GM23338 (cell line): ENCODE measurements at regions not wholly inside any gene's neighbourhood (a gene's known extent, or its start where the extent isn't known, plus 50 kb on each side); places are given as distances from the start of the nearest gene placed in this dataset.

Experiments used
- ATAC-seq: fragments of 200-7000 bp; cut with Tn5 transposase; 3 replicates; pipeline ENCODE4 v1.9.1; 2020
- DNase-seq: peaks from one replicate; pipeline ENCODE4 v3.0.0-alpha.2; 2015; ENCODE audit warnings: low spot score
- H2AFZ ChIP-seq: fragments of 200-600 bp; sonication (generic); 2 replicates; pipeline ENCODE4 v1.8.0; 2016; ENCODE audit warnings: antibody characterized with exemption, mild to moderate bottlenecking, moderate library complexity
- H3F3A ChIP-seq: fragments of 200-600 bp; sonication (generic); replicated peaks from 2 replicates; pipeline ENCODE4 v1.8.0; 2017; ENCODE audit warnings: antibody characterized with exemption, mixed run types, low read depth
- H3K27ac ChIP-seq: fragments of 200-600 bp; sonication (generic); 2 replicates; pipeline ENCODE4 v1.6.1; 2016; ENCODE audit warnings: low read depth
- H3K27me3 ChIP-seq: fragments of 200-600 bp; sonication (generic); 2 replicates; pipeline ENCODE4 v1.8.0; 2016; ENCODE audit warnings: mild to moderate bottlenecking, mixed run types, moderate library complexity; ENCODE audit not compliant: insufficient read depth
- H3K36me3 ChIP-seq: fragments of 200-600 bp; sonication (generic); 2 replicates; pipeline ENCODE4 v1.8.0; 2016; ENCODE audit warnings: mild to moderate bottlenecking; ENCODE audit not compliant: insufficient read depth
- H3K4me1 ChIP-seq: fragments of 200-600 bp; sonication (generic); 2 replicates; pipeline ENCODE4 v1.8.0; 2016; ENCODE audit warnings: mild to moderate bottlenecking, moderate library complexity; ENCODE audit not compliant: insufficient read depth
- H3K4me2 ChIP-seq: fragments of 200-600 bp; sonication (generic); 2 replicates; pipeline ENCODE4 v1.7.1; 2017; ENCODE audit warnings: mixed run types
- H3K4me3 ChIP-seq: fragments of 200-600 bp; sonication (generic); 2 replicates; pipeline ENCODE4 v1.6.1; 2016; ENCODE audit warnings: mixed run types
- H3K79me2 ChIP-seq: fragments of 200-600 bp; sonication (generic); replicated peaks from 2 replicates; pipeline ENCODE4 v1.8.0; 2017; ENCODE audit warnings: mild to moderate bottlenecking; ENCODE audit not compliant: insufficient read depth
- H3K9me2 ChIP-seq: fragments of 200-600 bp; sonication (generic); 2 replicates; pipeline ENCODE4 v1.8.0; 2017; ENCODE audit not compliant: insufficient read depth
- H4K20me1 ChIP-seq: fragments of 200-600 bp; sonication (generic); replicated peaks from 2 replicates; pipeline ENCODE4 v1.8.0; 2017; ENCODE audit warnings: mild to moderate bottlenecking; ENCODE audit not compliant: insufficient read depth
- H3K27ac Mint-ChIP-seq: 2 replicates; pipeline ENCODE4 v1.8.0; 2020; ENCODE audit warnings: inconsistent platforms, mild to moderate bottlenecking, moderate library complexity, mixed read lengths
- H3K27me3 Mint-ChIP-seq: 3 replicates; pipeline ENCODE4 v1.8.0; 2022; ENCODE audit warnings: low read depth, mild to moderate bottlenecking, moderate library complexity, mixed read lengths, inconsistent platforms; ENCODE audit not compliant: insufficient read depth, poor library complexity
- H3K36me3 Mint-ChIP-seq: 3 replicates; pipeline ENCODE4 v1.8.0; 2021; ENCODE audit warnings: low read depth, mild to moderate bottlenecking, inconsistent platforms, moderate library complexity, mixed read lengths
- H3K4me1 Mint-ChIP-seq: 3 replicates; pipeline ENCODE4 v1.8.0; 2020; ENCODE audit warnings: mild to moderate bottlenecking, inconsistent platforms, mixed read lengths
- H3K4me3 Mint-ChIP-seq: 3 replicates; pipeline ENCODE4 v1.8.0; 2021; ENCODE audit warnings: moderate library complexity, mild to moderate bottlenecking, inconsistent platforms, mixed read lengths
- H3K9me3 Mint-ChIP-seq: 3 replicates; pipeline ENCODE4 v1.8.0; 2020; ENCODE audit warnings: moderate library complexity, mild to moderate bottlenecking, inconsistent platforms, mixed read lengths
- CREB1 ChIP-seq: fragments of 250-450 bp; sonication (Bioruptor Pico); IDR thresholded peaks from 2 replicates; pipeline ENCODE4 v1.5.0; 2020; ENCODE audit warnings: low read depth, mild to moderate bottlenecking, moderate library complexity
- CTCF ChIP-seq, 2 experiments: fragments of 200-600 bp in 1 of 2; sonication (generic) in 1 of 2; conservative IDR thresholded peaks; 2 replicates each; pipeline versions ENCODE4 v1.5.1 to v1.6.1; 2016 to 2017; ENCODE audit warnings: antibody characterized with exemption in 2 of 2, low read depth in 2 of 2, mild to moderate bottlenecking in 2 of 2, moderate library complexity in 1 of 2
- ETS1 ChIP-seq: IDR thresholded peaks from 2 replicates; pipeline ENCODE4 v1.6.1; 2016; ENCODE audit warnings: antibody characterized with exemption
- EZH2 ChIP-seq: fragments of 200-600 bp; sonication (generic); IDR thresholded peaks from one replicate; pipeline ENCODE4 v1.8.0; 2017; ENCODE audit warnings: antibody characterized with exemption, mild to moderate bottlenecking, low read depth; ENCODE audit not compliant: unreplicated experiment
- EZH2phosphoT487 ChIP-seq: fragments of 200-600 bp; sonication (generic); IDR thresholded peaks from one replicate; pipeline ENCODE4 v1.8.1; 2018; ENCODE audit warnings: antibody characterized with exemption; ENCODE audit not compliant: unreplicated experiment
- JUNB ChIP-seq: IDR thresholded peaks from one replicate; pipeline ENCODE4 v1.6.1; 2016; ENCODE audit warnings: antibody characterized with exemption; ENCODE audit not compliant: unreplicated experiment
- NANOG ChIP-seq: IDR thresholded peaks from 2 replicates; pipeline ENCODE4 v1.6.1; 2016; ENCODE audit warnings: antibody characterized with exemption, borderline replicate concordance
- POLR2AphosphoS5 ChIP-seq: IDR thresholded peaks from 2 replicates; pipeline ENCODE4 v1.6.1; 2016; ENCODE audit warnings: antibody characterized with exemption, low read depth
- REST ChIP-seq: IDR thresholded peaks from one replicate; pipeline ENCODE4 v1.6.1; 2018; ENCODE audit warnings: antibody characterized with exemption; ENCODE audit not compliant: unreplicated experiment
- STAT1 ChIP-seq: IDR thresholded peaks from one replicate; pipeline ENCODE4 v1.6.1; 2016; ENCODE audit warnings: antibody characterized with exemption; ENCODE audit not compliant: unreplicated experiment
- ZNF114 ChIP-seq: fragments of 250-450 bp; sonication (Bioruptor Pico); IDR thresholded peaks from 2 replicates; pipeline ENCODE4 v1.5.0; 2020; ENCODE audit warnings: mild to moderate bottlenecking, moderate library complexity
- ZNF331 ChIP-seq: fragments of 250-450 bp; sonication (Bioruptor Pico); IDR thresholded peaks from 2 replicates; pipeline ENCODE4 v1.5.0; 2020; ENCODE audit warnings: low read depth, mild to moderate bottlenecking, moderate library complexity
- ZNF462 ChIP-seq: fragments of 250-450 bp; sonication (Bioruptor Pico); IDR thresholded peaks from 2 replicates; pipeline ENCODE4 v1.5.0; 2020; ENCODE audit warnings: mild to moderate bottlenecking, moderate library complexity

GRCh38 chr11:111137846-111138245 is 107.7 kb upstream of the POU2AF2 start:
- no peaks in the 10 kb centered on the region; the same call in 1 of the 2 replicates for H4K20me1 ChIP-seq
- no peak overlapping the region for H3K27ac Mint-ChIP-seq

More at GRCh38 chr11:111137846-111138245, 107.7 kb upstream of the POU2AF2 start:
- Mint-ChIP-seq H3K36me3 (no peaks in the 10 kb centered on the region), H3K4me1 (peaks cover 12% of the 10 kb centered on the region), H3K9me3 (no peaks in the 10 kb centered on the region), H3K27me3 (no peaks in the 10 kb centered on the region), H3K4me3 (no peak overlapping the region)
- no peak for DNase-seq
- Histone ChIP-seq H3K4me1 (peaks cover 8% of the 10 kb centered on the region; the same call in 1 of the 2 replicates), H3K27me3 (no peaks in the 10 kb centered on the region), H3K79me2 (no peaks in the 10 kb centered on the region), H3K9me2 (no peaks in the 10 kb centered on the region), H3K27ac (no peak overlapping the region), H3F3A (no peaks in the 10 kb centered on the region), H3K4me3 (no peak overlapping the region), H3K4me2 (no peak overlapping the region), H2AFZ (no peak overlapping the region), H3K36me3 (no peaks in the 10 kb centered on the region)
- no peak for TF ChIP-seq ZNF114 (CRISPR knock-in tag)
- no peak for TF ChIP-seq POLR2AphosphoS5
- TF ChIP-seq JUNB, result no peak
- TF ChIP-seq EZH2, result no peak
- no peak for TF ChIP-seq CREB1
- no peak for TF ChIP-seq NANOG
- TF ChIP-seq CTCF (conservative IDR thresholded peaks at IDR 0.05; ENCODE audit: low read depth in 2 of 2), result no peak
- no peak for TF ChIP-seq REST
- no peak for TF ChIP-seq ZNF462 (CRISPR knock-in tag)
- TF ChIP-seq ZNF331 (CRISPR knock-in tag), result no peak
- TF ChIP-seq STAT1, result no peak
- TF ChIP-seq ETS1, result no peak
- no peak for TF ChIP-seq EZH2phosphoT487
- ATAC-seq, result no peak
